ENCODE measurements at regions not wholly inside any gene's neighbourhood (a gene's known extent, or its start where the extent isn't known, plus 50 kb on each side); places are given as distances from the start of the nearest gene placed in this dataset.
"Not testable (repeated sequence)": the region's sequence is repeated elsewhere in the genome, so short reads cannot be mapped to it uniquely, and the experiment has no call there.

GRCh38 chr15:77876107-77876820 is 201.2 kb downstream of the TBC1D2B start:
- not testable (repeated sequence) for DNase-seq

- peak; percentile 79 to 87 for DNase-seq
Observed at GRCh38 chr15:77875066-77875721, 202.3 kb downstream of the TBC1D2B start.

GRCh38 chr15:77874063-77874462 is 203.4 kb downstream of the TBC1D2B start:
- peak; percentile 79 to 93 for DNase-seq

- not testable (repeated sequence) for DNase-seq
Observed at GRCh38 chr15:77872521-77873425, 204.7 kb downstream of the TBC1D2B start.

GRCh38 chr15:77871852-77872371 is 205.6 kb downstream of the TBC1D2B start:
- DNase-seq, result peak in 1 of 2 experiments; percentile 43

- peak; percentile 47 to 77 for DNase-seq
Observed at GRCh38 chr15:77870195-77871065, 207.1 kb downstream of the TBC1D2B start.

- peak in 1 of 2 experiments; percentile 16 for DNase-seq
Observed at GRCh38 chr15:77869021-77869895, 208.3 kb downstream of the TBC1D2B start.

- peak in 1 of 2 experiments; percentile 53 for DNase-seq
Observed at GRCh38 chr15:77868048-77868629, 209.4 kb downstream of the TBC1D2B start.

GRCh38 chr15:77867266-77868047 is 210.1 kb downstream of the TBC1D2B start:
- DNase-seq, result no peak

GRCh38 chr15:77866596-77867125 is 210.8 kb downstream of the TBC1D2B start:
- DNase-seq, result no peak

- DNase-seq, result no peak
Observed at GRCh38 chr15:77866186-77866585, 211.3 kb downstream of the TBC1D2B start.

- no peak for DNase-seq
Observed at GRCh38 chr15:77865701-77866100, 211.8 kb downstream of the TBC1D2B start.

GRCh38 chr15:77865106-77865610 is 212.4 kb downstream of the TBC1D2B start:
- DNase-seq, result no peak

- DNase-seq, result no peak
Observed at GRCh38 chr15:77864211-77865105, 213.1 kb downstream of the TBC1D2B start.

GRCh38 chr15:77863491-77864105 is 213.9 kb downstream of the TBC1D2B start:
- no peak for DNase-seq

GRCh38 chr15:77862651-77863104 is 214.8 kb downstream of the TBC1D2B start:
- no peak for DNase-seq

- DNase-seq, result not testable (repeated sequence)
Observed at GRCh38 chr15:77861997-77862635, 215.4 kb downstream of the TBC1D2B start.

Measured in NCI-H524 (cell line).